AG20443 (cell line): ENCODE measurements at regions not wholly inside any gene's neighbourhood (a gene's known extent, or its start where the extent isn't known, plus 50 kb on each side); places are given as distances from the start of the nearest gene placed in this dataset.

ENCODE experiments used
- DNase-seq: peaks from one replicate; pipeline ENCODE4 v3.0.0; 2012; ENCODE audit warnings: low spot score, mixed read lengths

GRCh38 chr16:88331989-88332920, 50.5 kb upstream of the ZNF469 start:
- peak; percentile 95 for DNase-seq

DNA sequence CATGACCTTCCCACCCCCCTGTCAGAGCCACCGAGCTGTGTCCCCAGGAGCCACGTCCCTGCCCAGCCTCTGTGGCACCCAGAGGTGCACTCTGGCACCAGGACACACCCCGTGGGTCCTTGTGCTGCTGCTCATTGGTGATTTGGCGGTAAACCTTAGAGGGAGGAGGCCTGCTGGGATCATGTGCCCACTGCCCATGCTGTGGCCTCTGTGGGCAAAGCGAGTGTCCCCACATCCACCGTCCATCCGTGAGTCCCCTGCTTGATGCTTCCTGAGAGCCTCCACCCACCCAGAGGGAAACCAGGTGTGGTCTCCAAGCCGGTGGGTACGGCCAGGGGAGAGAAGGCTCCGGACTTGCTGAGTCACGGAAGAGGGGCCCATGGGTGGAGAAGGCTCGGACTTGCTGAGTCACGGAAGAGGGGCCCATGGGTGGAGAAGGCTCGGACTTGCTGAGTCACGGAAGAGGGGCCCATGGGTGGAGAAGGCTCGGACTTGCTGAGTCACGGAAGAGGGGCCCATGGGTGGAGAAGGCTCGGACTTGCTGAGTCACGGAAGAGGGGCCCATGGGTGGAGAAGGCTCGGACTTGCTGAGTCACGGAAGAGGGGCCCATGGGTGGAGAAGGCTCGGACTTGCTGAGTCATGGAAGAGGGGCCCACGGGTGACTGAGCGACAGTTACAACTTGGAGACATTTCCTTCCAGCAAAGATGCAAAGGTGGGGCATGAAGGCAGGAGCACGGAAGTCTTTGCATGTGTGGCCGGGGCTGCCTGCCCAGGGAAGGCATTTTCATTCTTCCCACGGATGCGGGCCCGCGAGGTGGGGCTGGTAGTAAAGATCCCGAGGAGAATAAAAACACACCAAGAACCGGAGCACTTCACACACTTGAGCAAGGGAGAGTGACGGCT, 49.6 kb upstream of the ZNF469 start:
- DNase-seq: peak; percentile 36
